GM13976 (cell line): ENCODE measurements at regions not wholly inside any gene's neighbourhood (a gene's known extent, or its start where the extent isn't known, plus 50 kb on each side); places are given as distances from the start of the nearest gene placed in this dataset.

ENCODE experiments used
- DNase-seq: peaks from one replicate; pipeline ENCODE4 v3.0.0; 2012; ENCODE audit warnings: low spot score
- in situ Hi-C: fragments of 300-500 bp; cut with MboI; formaldehyde crosslinking; loops from one replicate; pipeline ENCODE4 v1.12.0; 2022; ENCODE audit warnings: low sequenced_read_pairs, mixed read lengths, inconsistent platforms; ENCODE audit not compliant: unreplicated experiment
- TF ChIP-seq, protein P1 (sequence below): IDR thresholded peaks from 2 replicates; pipeline ENCODE4 v1.5.1; 2012; ENCODE audit warnings: borderline replicate concordance, mild to moderate bottlenecking; ENCODE audit not compliant: insufficient read depth; ENCODE audit errors: extremely low read depth, missing control alignments, control extremely low read depth

DNA sequence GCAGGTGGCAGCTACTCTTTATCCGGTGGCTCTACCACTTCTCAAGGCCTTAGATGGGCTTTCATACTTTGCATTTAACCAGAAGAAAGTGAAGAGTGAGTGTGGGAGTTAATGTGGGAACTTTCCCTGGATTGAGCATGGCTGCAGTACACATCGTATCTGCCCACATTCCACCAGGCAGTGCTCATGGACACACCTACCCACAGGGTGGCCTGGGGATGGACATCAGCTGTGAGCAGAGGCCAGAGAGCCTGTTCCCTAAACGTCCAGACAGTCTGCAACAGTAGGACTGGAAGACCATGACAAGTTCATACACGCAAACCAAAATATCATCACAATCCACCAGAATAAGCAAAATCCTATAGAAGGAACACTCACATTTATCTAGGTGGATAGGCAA, 213.8 kb downstream of the IRX1 start:
- no peak for DNase-seq
- TF ChIP-seq, protein P1, sequence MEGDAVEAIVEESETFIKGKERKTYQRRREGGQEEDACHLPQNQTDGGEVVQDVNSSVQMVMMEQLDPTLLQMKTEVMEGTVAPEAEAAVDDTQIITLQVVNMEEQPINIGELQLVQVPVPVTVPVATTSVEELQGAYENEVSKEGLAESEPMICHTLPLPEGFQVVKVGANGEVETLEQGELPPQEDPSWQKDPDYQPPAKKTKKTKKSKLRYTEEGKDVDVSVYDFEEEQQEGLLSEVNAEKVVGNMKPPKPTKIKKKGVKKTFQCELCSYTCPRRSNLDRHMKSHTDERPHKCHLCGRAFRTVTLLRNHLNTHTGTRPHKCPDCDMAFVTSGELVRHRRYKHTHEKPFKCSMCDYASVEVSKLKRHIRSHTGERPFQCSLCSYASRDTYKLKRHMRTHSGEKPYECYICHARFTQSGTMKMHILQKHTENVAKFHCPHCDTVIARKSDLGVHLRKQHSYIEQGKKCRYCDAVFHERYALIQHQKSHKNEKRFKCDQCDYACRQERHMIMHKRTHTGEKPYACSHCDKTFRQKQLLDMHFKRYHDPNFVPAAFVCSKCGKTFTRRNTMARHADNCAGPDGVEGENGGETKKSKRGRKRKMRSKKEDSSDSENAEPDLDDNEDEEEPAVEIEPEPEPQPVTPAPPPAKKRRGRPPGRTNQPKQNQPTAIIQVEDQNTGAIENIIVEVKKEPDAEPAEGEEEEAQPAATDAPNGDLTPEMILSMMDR: no peak
- in situ Hi-C loops: no loop called here

DNA sequence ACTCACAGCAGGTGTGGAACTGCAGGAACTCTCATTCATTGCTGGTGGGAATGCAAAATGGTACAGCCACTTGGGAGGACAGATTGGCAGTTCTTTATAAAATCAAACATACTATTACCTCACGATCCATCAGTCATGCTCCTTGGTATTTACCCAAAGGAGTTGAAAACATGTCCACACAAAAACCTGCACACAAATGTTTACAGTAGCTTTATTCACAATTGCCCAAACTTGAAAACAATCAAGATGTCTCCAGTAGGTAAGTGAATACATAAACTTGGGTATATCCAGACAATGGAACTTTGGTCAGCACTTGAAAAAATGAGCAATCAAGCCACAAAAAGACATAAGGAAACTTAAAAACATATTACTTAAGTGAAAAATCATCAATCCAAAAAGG, 215.5 kb downstream of the IRX1 start:
- in situ Hi-C loops: no loop called here

DNA sequence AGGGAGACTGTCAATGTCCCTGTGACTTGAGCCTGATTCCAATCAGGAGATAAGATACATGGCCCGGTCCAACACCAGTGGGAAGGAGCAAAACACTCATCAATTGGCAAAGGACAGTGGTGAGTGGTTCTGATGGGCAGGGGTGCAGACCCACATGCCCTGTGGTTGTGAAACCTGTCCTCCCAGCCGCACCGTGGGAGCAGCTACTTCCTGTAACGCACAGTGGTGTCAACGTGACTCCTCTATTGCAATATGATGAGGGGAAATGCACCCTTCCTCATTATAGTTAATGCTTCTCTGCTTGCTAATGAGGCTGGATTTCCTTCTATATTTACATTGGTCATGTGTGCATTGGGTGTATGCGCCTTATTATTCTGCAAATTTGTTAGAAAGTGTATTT, 223.0 kb downstream of the IRX1 start:
- TF ChIP-seq, protein P1: no peak
- in situ Hi-C loops: no loop called here
- DNase-seq: no peak

More for the DNA sequence above, 215.5 kb downstream of the IRX1 start:
- TF ChIP-seq, protein P1: no peak
- no peak for DNase-seq

DNA sequence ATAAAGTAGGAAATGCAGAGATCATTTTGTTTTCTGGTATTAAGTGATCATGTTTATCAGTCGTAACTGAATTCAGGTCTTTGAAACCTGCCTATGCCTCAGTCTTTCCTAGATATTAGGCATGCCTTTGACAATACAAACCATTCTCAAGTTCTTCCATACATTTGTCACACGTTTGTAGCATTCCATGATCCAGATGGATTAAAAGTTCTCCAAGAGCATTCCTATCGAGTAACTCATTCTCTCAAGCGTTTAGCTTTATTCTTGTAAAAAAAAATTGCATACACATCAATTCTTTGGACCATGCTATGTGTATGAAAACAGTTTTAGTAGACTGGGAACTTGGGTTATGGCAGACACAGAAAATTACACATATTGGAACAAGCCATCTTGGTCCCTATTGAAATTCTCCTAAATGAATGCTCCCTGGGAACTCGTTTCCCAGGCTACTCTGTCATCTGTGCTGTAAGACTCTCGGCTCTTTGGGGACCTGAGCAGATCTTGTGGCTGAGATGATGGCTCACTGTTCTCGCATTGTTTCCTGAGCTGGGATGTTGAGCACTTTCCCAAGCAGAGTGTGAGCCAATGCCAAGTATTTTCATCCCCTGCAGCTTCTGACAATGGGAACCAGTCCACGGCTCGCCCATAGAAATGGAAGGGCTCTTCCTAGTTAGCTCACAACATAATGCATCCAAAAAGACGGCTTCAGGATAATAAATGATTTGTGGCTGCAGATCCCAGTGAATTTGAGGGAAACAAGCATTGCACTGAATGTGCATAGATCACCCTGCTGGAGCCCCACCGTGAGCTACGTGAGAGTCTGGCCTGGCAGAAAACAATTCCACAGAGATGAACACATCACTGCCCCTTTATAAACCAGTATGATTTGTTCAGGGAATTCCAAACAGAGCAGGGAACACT, 230.2 kb downstream of the IRX1 start:
- in situ Hi-C loops: no loop called here

DNA sequence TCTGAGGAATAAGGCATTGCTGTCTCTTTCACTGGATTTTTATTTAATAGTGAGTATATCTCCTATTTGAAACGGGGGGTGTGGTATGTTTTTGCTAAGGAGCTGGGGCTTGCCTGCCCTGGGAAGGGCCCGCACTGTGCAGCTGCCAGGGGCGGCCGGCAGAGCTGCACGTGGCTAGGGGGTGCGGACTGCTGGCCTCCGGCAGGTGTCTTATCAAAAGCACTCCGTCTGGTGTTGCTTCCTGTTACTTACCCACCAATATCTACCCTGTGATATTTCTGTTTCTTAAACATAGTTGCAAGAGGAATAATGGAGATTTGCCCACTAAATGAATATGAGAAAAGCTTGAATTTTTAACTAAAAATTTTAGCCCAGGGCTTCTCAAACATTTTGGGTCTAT, 232.0 kb downstream of the IRX1 start:
- no peak for DNase-seq
- TF ChIP-seq, protein P1: no peak
- in situ Hi-C loops: no loop called here

More for the DNA sequence above, 230.2 kb downstream of the IRX1 start:
- TF ChIP-seq, protein P1: no peak
- no peak for DNase-seq

DNA sequence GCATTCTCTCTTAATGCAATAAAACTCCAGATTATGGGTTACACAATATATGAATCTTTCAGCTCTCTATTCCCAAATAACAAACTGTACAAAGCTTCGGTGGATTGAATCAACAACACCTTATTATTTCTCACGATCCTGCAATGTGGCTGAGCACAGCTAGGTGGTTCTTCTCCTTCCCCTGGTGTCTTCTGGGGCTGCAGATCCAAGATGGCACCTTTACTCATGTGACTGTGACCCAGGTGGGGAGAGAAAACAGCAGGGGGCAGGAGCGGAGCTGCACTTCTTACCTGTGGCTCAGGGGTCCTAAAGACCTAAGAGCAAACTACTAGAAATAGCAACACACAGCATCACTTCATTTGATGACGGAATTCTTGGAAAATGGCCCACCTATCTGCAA, 233.1 kb downstream of the IRX1 start:
- no peak for DNase-seq
- in situ Hi-C loops: no loop called here
- TF ChIP-seq, protein P1: no peak
